CD1c-positive myeloid dendritic cell (primary cell): ENCODE measurements at regions not wholly inside any gene's neighbourhood (a gene's known extent, or its start where the extent isn't known, plus 50 kb on each side); places are given as distances from the start of the nearest gene placed in this dataset.

Experiments used
- DNase-seq: peaks from one replicate; pipeline ENCODE4 v3.0.0-alpha.2; 2016; ENCODE audit errors: extremely low spot score

- no peak for DNase-seq
Observed at GRCh38 chr14:101328412-101329028, 232.8 kb upstream of the DIO3 start.

DNA sequence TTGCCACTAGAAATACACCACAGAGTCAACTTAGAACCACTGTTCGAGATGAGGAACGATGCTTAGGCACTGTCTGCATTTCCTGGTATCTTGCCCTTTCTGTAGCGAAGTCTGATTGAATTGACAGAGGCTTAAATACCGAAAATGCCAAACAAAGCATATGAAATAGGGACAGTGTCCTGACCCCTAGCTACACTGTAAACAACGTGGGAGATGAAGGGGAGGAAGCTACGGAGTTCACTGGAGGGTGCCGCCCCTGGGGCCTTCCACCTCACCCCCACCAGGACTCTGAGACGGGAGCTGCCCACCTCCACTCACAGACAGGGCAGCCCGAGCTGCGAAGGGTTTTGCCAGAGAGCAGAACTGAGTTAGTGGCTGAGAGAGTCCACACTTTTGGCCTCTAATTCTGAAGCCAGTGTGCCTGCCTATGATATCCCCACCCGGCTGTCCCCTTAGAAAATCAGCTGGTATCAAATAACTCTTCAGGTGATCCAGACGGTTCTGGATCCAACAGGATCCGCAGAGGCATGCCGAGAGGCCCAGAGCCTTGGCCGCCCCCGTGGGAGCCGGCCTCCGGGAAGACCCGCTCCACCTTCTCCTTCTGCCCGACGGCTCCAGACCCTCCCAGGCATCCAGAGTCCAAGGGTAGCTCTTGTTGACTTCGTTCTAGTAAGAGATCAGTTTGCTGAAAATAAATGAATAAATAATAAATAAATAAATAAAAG lies 230.7 kb upstream of the DIO3 start:
- no peak for DNase-seq

DNA sequence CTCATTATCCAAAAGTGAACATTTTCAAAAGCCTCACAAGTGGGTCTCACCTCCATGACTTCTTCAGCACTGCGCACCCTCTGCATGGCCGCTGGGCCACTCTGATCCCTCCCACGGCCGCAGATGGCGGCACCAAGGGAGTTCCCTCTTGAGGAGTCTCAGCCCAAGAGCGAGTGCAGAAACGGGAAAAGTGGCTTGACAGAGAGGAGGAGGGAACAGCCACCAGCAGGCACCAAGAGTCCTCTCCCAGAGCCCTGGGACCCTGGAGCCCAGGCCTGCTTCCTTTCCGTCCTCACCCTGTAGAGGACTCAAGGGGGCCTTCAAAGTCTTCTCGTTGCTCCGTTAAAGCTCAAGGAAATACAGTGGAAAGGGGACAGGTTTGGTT lies 230.2 kb upstream of the DIO3 start:
- no peak for DNase-seq

DNA sequence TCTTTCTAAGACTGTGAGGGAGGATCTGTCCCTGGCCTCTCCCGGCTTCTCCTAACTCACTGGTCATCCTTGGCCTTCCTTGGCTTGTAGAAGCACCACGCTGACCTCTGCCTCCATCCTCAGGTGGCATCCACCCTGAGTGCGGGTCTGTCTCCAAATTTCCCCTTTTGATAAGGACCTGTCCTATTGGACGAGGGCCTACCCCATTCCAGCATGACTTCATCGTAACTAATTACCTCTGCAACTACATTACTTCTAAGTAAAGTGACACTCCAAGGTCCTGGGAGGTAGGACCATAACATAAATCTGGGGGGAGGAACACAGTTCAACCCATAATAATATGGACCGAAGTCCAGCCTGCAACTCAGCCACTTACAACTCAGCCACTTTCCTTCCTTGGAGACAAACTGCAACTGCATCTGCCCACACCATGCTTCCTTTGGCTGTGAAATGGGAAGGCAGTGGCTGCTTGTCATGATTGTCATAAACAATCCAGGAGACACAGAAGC lies 229.6 kb upstream of the DIO3 start:
- no peak for DNase-seq

DNA sequence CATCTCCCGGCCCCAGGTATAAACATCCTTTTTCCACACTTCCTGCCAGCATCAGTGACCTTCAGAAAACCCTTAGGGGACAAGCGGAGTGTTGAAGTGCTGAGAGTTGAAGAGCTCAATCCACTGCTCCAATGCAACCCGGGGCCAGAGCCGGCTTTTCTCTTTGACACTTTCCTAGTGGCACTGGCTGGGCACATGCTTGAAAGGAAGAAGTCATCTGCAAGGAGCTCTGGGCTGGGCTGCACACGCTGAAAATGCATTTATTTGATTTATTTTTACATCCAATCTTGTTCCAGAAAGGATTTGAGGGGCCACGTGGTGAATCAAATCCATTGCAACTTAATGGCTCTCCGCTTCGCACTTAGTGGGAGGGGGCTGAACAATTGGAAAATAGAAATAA lies 229.0 kb upstream of the DIO3 start:
- no peak for DNase-seq

DNA sequence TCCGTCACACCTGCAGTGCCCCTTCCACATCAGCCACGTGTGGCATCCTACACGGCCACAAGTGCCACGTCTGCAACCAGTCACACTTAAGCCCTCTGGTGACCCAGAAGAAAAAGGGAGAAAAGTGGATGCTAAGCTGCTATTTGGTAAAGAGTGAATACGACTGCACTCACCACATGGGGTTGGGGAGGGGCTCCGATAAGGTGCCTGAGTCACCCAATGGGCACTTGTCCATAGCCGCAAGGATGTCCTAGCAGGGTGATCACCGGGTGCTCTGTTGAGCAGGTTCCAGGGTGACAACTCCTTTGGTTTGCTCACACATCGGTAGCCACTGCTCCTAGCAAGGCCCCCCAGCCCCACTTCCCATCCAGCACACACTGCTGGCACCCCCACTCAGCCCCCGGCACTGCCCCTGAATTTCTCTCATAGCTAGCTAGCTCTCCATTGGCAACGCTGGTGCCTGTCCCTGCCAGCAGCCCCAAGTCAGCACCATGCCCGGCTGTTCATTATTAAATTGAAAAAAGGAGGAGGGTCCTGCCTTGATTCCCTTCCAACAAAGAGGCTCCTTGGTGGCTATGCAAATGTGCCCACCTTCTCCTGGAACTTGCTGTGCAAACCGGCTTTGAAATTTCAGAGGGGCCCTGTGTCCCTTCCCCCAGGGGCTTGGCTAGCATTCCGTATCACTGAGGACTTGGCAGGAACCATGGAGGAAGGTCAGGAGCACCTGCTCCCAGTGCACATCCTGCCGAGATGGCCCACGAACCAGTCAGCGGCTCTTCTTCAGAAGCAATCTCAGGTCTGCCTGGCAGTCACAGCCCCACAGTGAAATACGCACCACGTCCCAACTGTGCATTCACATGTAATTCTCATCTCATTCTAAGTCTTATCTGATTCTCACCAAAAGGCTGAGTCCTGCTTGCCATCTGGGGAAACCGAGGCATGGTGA lies 227.7 kb upstream of the DIO3 start:
- DNase-seq = no peak

GRCh38 chr14:101334656-101335055 lies 226.6 kb upstream of the DIO3 start:
- no peak for DNase-seq

DNA sequence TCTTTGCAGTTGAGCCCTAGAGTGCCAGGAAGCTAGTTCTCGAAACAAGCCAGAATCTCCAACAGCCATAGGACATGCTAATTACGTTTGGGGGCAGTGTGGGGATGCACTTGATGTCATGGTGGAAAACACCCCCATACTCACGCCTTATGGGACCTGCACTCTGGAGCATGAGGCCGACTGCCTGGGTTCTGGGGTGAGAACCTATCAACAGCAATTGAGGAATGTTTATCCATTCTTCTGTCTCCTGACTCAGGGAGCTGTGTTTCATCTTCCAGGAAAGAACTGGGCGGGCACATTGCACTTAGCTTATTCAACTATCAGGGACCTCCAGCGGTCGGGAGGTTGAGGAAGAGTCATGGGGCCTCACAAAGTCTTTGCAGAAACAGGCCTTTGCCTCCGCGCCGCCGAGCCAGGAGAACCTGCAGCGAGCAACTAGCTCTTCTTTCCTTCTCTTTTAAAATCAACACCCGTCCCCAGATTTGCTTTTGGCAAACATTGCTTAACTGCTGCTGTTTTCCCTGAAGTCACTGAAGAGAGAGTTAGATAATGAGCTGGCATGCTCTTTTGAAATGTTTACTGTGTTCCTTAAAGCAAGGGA lies 226.1 kb upstream of the DIO3 start:
- DNase-seq = no peak

GRCh38 chr14:101336183-101336582 lies 225.1 kb upstream of the DIO3 start:
- no peak for DNase-seq

- no peak for DNase-seq
Observed at GRCh38 chr14:101337053-101337452, 224.2 kb upstream of the DIO3 start.

DNA sequence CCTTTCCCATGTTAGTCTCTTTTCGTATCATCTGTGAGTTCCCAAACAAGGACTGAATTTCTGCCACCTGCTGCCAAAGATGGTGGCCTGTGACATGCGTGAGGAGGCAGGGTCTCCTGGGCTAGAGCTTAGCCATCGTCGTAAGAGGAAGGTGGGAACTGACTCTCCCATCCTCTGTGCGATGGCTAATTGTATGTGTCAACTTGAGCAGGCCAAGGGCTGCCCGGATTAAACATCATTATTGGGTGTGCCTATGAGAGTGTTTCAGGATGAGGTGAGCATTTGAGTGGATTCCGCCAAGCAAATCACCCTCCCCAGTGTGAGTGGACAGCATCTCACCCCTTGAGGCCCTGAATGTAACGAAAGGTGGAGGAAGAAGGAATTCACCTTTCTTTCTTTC lies 220.7 kb upstream of the DIO3 start:
- DNase-seq = no peak

DNA sequence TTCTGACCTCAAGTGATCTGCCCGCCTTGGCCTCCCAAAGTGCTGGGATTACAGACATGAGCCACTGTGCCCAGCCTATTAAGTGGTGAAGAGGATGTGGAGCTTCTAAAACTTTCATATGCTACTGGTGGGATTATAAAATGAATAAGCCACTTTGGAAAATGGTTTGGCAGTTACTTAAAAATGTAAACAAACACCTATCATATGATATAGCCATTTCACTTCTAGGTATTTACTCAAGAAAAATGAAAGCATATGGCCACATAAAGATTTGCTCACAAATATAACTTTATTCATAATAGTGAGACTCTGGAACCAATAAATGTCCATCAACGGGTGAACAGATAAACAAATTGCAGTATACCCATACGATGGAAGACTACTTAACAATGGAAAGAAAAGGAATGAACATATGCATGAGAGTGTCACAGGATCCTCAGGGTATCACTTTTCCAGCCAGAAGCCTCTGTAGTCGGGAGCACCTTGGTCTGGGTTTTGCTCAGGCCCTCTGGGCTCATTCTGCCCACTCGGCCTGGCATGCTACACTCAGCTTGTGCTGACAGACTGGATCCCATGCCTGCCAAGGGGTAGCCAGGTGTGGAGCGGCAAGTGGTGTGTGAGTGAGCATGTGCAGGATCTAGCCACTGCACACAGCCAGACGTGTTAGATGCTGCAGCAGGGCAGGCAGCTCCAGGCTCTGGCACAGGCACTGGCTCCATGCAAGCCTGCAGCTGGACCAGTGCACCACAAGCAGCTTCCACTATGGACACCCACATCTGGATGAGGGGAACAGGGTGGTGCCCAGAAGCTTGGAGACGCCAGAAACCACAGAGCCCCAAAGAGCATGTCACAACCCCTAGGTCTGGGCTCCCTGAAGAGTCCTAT lies 213.2 kb upstream of the DIO3 start:
- no peak for DNase-seq

DNA sequence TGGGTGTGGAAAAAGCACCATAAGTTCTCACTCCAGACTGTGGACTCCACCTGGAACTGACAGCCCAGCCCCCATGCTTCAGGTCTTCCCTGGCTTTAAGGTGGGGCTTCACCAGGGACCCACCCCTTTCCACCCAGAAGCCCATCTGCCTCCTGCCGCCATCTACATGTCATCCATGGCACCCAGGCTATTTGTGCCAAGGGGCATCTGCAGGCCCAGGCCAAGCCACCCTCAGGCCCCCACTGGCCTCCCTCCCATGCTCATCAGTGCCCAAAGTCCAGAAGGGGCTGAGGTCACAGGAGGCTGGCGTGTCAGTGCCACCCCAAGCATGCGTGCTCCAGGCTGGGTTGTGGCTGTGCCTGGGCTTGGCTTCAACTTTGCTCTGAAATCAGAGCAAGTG lies 212.2 kb upstream of the DIO3 start:
- DNase-seq = no peak

- DNase-seq = no peak
Observed at GRCh38 chr14:101350021-101350420, 211.3 kb upstream of the DIO3 start.

GRCh38 chr14:101350691-101351090 lies 210.6 kb upstream of the DIO3 start:
- no peak for DNase-seq

- no peak for DNase-seq
Observed at GRCh38 chr14:101351146-101351545, 210.1 kb upstream of the DIO3 start.

DNA sequence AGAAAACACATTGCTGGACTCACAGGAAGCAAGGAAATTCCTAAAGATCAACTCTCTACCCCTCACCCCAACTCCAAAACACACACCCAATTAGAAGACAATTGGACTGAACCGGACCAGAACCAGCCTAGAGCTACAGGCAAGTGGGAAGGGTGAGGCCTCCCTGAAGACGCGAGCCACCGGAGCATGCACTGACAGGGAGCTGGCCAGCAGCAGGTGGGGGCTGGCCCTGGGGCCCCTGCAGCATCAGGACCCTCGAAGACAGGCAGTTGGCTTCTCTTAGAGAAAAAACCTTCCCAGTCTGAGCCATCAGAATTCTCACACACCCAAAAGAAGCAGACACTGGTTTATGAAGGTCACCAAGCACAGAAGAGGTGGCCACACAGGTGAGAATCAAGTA lies 209.5 kb upstream of the DIO3 start:
- no peak for DNase-seq

GRCh38 chr14:101352567-101352966 lies 208.7 kb upstream of the DIO3 start:
- no peak for DNase-seq

GRCh38 chr14:101353422-101353821 lies 207.9 kb upstream of the DIO3 start:
- no peak for DNase-seq

DNA sequence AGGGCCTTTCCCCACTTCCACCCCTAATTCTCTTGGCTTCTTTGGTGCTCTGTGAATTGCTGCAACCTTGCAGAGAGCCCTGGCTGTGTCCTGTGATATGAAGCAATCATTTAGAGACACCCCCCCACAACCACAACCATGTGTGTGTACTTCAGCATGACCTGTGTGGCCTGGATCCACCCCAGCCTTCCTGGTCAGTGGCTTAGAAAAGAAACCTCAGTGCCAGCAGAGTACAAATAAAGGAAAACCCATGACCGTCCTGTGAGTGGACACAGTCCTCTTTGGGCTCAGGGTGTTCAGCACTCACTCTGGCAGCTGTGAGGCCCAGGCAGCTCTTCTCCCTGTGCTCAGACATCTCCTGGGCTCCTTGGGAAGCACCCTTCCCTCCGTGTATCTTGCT lies 206.6 kb upstream of the DIO3 start:
- no peak for DNase-seq

DNA sequence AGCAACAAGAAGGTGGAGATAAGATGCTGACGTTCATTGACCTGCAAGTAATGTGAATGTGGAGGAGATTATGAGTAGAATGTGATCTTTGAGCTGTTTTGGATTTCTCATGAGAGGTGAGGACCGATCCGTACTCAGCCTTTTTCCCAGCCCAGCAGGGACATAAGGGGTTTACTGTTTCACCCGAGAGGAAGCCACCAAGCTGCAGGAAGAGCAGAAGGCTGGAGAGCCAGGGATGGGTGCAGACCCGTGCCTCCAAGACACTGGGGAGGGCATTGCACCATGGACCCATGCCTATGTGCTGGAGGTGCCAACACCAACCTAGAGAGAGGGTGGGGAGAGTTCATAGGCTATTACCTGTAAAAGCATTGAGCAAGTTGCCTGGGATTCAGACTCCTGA lies 206.0 kb upstream of the DIO3 start:
- DNase-seq = no peak
